Right lobe of liver (tissue), 6 donors: ENCODE measurements at regions not wholly inside any gene's neighbourhood (a gene's known extent, or its start where the extent isn't known, plus 50 kb on each side); places are given as distances from the start of the nearest gene placed in this dataset.

Experiments
- ATAC-seq, 4 donors: fragments of 200-7000 bp; cut with Tn5 transposase; one replicate each; pipeline ENCODE4 v1.9.1; 2020; ENCODE audit warnings: mild to moderate bottlenecking in 4 of 4, moderate library complexity in 4 of 4
- DNase-seq, 3 donors: peaks; one replicate each; pipeline ENCODE4 v3.0.0-alpha.2; 2020
- H3K27ac ChIP-seq, 3 donors: fragments of 200-600 bp; one replicate each; pipeline ENCODE4 v1.8.0; 2022
- H3K27me3 ChIP-seq, 2 donors: fragments of 200-600 bp; one replicate each; pipeline ENCODE4 v1.8.0; 2022
- H3K36me3 ChIP-seq, 4 donors: fragments of 200-600 bp; sonication (generic) in 1 of 4; one replicate each; pipeline versions ENCODE4 v1.5.1 to v1.8.0; 2017 to 2022; ENCODE audit warnings: control low read depth in 1 of 4
- H3K4me1 ChIP-seq, 4 donors: fragments of 200-600 bp; sonication (generic) in 1 of 4; one replicate each; pipeline versions ENCODE4 v1.5.1 to v1.8.0; 2017 to 2022; ENCODE audit warnings: control low read depth in 1 of 4
- H3K4me3 ChIP-seq, 3 donors: fragments of 200-600 bp; one replicate each; pipeline ENCODE4 v1.8.0; 2022
- H3K9me3 ChIP-seq, 4 donors: fragments of 200-600 bp; sonication (generic) in 1 of 4; one replicate each; pipeline versions ENCODE4 v1.5.1 to v1.8.0; 2017 to 2022; ENCODE audit warnings: control low read depth in 1 of 4
- POLR2A ChIP-seq: fragments of 450-650 bp; IDR thresholded peaks from one replicate; pipeline ENCODE4 v1.6.1; 2017; ENCODE audit warnings: antibody characterized with exemption, mild to moderate bottlenecking
- WGBS: methylation state at CpG from one replicate; pipeline ENCODE4 v1.1.6; 2018; ENCODE audit warnings: low coverage, low lambda C conversion rate; ENCODE audit not compliant: insufficient coverage; ENCODE audit errors: missing lambda C conversion rate; 5-methylcytosine and 5-hydroxymethylcytosine counted together
- intact Hi-C, 2 donors: fragments of 100-400 bp; cut with DNase I; formaldehyde crosslinking; loops; one replicate each; pipeline versions ENCODE4 v1.11.2 to v1.14.1; 2022
- TF ChIP-seq, protein P1 (sequence below), 4 donors: fragments of 200-600 bp in 3 of 4; fragments of 450-650 bp in 1 of 4; IDR thresholded peaks; one replicate each; pipeline versions ENCODE4 v1.5.1 to v1.8.0; 2016 to 2022; ENCODE audit warnings: antibody characterized with exemption in 4 of 4, mild to moderate bottlenecking in 2 of 4
- donor health status: DM: no; HTN: yes; CAD: no.
- donor health status: DM: no; HTN: no; CAD: no.
- donor health status: DM: no; HTN: no; CAD: no.
- donor health status: DM: no; HTN: yes; CAD: no.
- donor health status: DM: no; HTN: yes; CAD: no.

DNA sequence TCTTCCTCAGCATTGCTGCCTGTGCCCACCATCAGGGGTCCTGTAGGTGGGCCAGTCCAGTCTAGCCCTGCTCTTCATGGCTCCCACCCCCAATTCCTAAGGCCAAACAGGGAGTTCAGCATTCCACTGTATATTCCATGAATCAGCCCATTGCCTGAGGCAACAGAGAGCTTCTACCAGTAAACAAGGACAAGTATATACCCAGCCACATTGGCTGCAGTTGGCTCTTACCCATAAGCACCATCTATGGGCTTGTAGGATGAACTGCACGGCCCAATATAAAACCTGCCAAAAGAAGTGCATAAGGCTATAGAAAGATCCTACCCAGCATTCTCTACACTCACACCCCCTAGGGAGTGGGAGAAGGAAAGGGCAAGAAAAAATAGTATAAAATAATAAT is 95.1 kb upstream of the SALL3 start:
- H3K9me3 ChIP-seq = peaks cover 0 to 5% (median 0%) of the 10 kb centered on the region in 4 donors
- intact Hi-C loops = no loop called here
- H3K36me3 ChIP-seq = no peaks in the 10 kb centered on the region
- no peaks in the 10 kb centered on the region for H3K27me3 ChIP-seq
- no peak overlapping the region for H3K4me3 ChIP-seq
- H3K27ac ChIP-seq = no peak overlapping the region
- ATAC-seq = no peak
- WGBS = 71% methylated on average over 1 of the region's 1 CpG
- H3K4me1 ChIP-seq = no peaks in the 10 kb centered on the region
- DNase-seq = no peak
- TF ChIP-seq, protein P1, sequence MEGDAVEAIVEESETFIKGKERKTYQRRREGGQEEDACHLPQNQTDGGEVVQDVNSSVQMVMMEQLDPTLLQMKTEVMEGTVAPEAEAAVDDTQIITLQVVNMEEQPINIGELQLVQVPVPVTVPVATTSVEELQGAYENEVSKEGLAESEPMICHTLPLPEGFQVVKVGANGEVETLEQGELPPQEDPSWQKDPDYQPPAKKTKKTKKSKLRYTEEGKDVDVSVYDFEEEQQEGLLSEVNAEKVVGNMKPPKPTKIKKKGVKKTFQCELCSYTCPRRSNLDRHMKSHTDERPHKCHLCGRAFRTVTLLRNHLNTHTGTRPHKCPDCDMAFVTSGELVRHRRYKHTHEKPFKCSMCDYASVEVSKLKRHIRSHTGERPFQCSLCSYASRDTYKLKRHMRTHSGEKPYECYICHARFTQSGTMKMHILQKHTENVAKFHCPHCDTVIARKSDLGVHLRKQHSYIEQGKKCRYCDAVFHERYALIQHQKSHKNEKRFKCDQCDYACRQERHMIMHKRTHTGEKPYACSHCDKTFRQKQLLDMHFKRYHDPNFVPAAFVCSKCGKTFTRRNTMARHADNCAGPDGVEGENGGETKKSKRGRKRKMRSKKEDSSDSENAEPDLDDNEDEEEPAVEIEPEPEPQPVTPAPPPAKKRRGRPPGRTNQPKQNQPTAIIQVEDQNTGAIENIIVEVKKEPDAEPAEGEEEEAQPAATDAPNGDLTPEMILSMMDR (IDR thresholded peaks at IDR 0.05) = no peak
- TF ChIP-seq POLR2A = no peak

DNA sequence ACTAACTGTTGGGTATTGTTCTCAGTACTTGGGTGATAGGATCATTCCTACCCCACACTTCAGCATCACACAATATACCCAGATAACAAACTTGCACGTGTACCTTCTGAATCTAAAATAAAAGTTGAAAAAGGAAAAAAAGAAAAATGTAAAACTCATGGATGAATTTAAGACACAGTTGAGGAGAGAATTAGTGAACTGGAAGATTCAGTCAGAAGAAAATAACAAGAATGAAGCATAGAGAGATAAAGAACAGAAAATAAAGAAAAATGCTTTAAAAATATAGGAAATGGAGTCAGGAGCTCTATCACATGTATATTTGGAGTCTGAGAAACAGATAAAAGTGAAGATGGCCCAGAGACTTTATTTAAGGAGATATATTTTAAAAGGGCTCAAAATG is 90.4 kb upstream of the SALL3 start:
- Histone ChIP-seq H3K36me3 (no peaks in the 10 kb centered on the region), H3K4me1 (no peaks in the 10 kb centered on the region), H3K4me3 (no peak overlapping the region), H3K27me3 (no peaks in the 10 kb centered on the region), H3K9me3 (peaks cover 0 to 5% (median 0%) of the 10 kb centered on the region in 4 donors), H3K27ac (no peak overlapping the region)
- TF ChIP-seq POLR2A = no peak
- TF ChIP-seq, protein P1 (IDR thresholded peaks at IDR 0.05) = no peak
- DNase-seq (no peak), ATAC-seq (no peak)
- intact Hi-C loops = no loop called here
- 75% methylated on average over 1 of the region's 1 CpG for WGBS

DNA sequence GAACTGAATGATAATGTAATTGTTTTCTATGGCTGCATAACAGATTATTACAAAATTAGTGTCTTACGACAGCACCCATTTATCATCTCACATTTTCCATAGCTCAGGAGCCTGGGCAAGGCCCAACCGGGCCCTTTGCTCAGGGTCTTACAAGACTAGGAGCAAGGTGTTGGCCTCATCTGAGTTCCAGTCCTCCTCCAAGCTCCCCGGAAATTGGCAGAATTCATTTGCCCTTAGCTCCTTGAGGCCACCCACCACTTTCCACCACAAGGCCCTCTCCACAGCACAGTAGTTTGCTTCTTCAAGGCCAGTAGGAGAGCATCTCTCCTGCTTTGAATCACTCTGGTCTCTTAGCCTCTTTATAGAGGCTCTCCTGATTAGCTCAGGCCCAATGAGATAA is 89.2 kb upstream of the SALL3 start:
- Histone ChIP-seq H3K4me3 (no peak overlapping the region), H3K27ac (no peak overlapping the region), H3K36me3 (no peaks in the 10 kb centered on the region), H3K4me1 (no peaks in the 10 kb centered on the region), H3K27me3 (no peaks in the 10 kb centered on the region), H3K9me3 (peaks cover 0 to 5% (median 0%) of the 10 kb centered on the region in 4 donors)
- TF ChIP-seq, protein P1 (IDR thresholded peaks at IDR 0.05) = no peak
- TF ChIP-seq POLR2A = no peak
- ATAC-seq (no peak), DNase-seq (no peak)
- intact Hi-C loops = no loop called here
- WGBS = 78% methylated on average over 1 of the region's 3 CpGs

DNA sequence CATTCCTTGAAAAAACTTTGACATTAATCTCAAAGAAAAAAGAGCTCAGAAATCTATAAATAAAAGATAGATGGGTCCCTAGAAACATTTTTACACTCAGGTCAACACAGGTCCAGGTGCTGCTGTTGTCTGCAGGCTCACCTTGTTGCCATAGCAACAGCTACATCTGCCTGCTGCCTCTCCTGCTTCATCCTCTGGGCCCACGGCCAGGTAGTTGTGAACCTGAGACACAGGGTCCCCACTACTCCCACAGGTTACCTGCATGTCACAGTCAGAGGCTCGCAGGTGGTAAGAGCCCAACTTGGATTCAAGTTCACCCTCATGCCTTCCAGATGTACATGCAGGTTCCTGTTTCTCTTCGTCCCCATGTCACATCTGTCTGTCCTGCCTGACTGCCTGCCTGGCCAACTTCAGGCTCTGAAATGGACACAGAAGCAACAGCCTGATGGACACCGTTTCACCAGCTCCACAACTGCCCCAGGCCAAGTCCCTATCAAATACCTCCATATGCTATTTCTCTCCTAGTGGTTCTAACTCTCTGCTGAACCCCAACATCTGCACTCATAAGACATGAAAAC is 88.3 kb upstream of the SALL3 start:
- Histone ChIP-seq H3K36me3 (no peaks in the 10 kb centered on the region), H3K27ac (no peak overlapping the region), H3K4me3 (no peak overlapping the region), H3K27me3 (no peaks in the 10 kb centered on the region), H3K9me3 (peaks cover 0 to 5% (median 0%) of the 10 kb centered on the region in 4 donors), H3K4me1 (no peaks in the 10 kb centered on the region)
- intact Hi-C loops = no loop called here
- DNase-seq (no peak), ATAC-seq (no peak)
- WGBS = 24% methylated on average over 2 of the region's 4 CpGs
- TF ChIP-seq POLR2A = no peak
- TF ChIP-seq, protein P1 (IDR thresholded peaks at IDR 0.05) = no peak

DNA sequence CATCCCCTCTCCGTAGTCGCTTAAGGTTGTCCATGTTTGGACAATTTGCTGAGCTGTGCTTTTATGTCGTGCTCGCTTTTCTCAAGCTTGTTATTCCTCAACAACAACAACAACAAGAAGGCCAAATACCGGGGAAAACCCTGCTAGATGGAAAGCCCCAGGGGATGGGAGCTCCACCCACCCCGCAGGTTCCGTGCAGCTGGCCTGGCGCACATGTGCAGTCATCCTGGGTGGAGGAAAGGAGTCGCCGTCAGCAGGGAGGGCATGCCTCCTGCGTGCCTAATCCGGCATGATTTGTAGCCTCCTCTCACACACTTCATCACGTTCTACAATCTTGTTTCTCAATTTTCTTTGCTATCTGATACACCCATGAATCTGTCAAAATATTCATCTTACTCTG is 87.4 kb upstream of the SALL3 start:
- Histone ChIP-seq H3K36me3 (no peaks in the 10 kb centered on the region), H3K9me3 (peaks cover 0 to 5% (median under 1%) of the 10 kb centered on the region in 4 donors), H3K4me1 (no peaks in the 10 kb centered on the region), H3K4me3 (no peak overlapping the region), H3K27me3 (no peaks in the 10 kb centered on the region), H3K27ac (no peak overlapping the region)
- WGBS = 68% methylated on average over 12 of the region's 13 CpGs
- DNase-seq (no peak), ATAC-seq (no peak)
- intact Hi-C loops = no loop called here
- no peak for TF ChIP-seq POLR2A
- TF ChIP-seq, protein P1 (IDR thresholded peaks at IDR 0.05) = no peak
